K562 (cell line): ENCODE measurements at regions not wholly inside any gene's neighbourhood (a gene's known extent, or its start where the extent isn't known, plus 50 kb on each side); places are given as distances from the start of the nearest gene placed in this dataset.

Experiments
- ATAC-seq: fragments of 200-7000 bp; cut with Tn5 transposase; 3 replicates; pipeline ENCODE4 v1.9.1; 2020; ENCODE audit warnings: moderate library complexity
- BruUV-seq: library from RNA; stranded (reverse); fragments of 400-500 nt; replicated peaks from 2 replicates; lab custom pipeline; 2021; lab: Mats Ljungman, UMichigan
- CTCF ChIA-PET: fragments of 300-600 bp; formaldehyde crosslinking; extraction: SDS; loops from one replicate; lab custom pipeline; 2021; ENCODE audit warnings: low intra/inter-chr PET ratio; lab: Yijun Ruan, JAX
- POLR2A ChIA-PET: fragments of 300-600, 350-650 bp; sonication (Branson Sonifier 250); formaldehyde crosslinking; extraction: SDS; loops from one replicate; lab custom pipeline; 2021; ENCODE audit warnings: antibody characterized with exemption, inconsistent platforms; lab: Yijun Ruan, JAX
- DNase-seq, 4 experiments: peaks; one replicate each; pipeline versions ENCODE4 v3.0.0 to v3.0.0-alpha.2; 2011 to 2018; ENCODE audit warnings: low spot score in 3 of 4, mixed read lengths in 3 of 4; ENCODE audit errors: extremely low read depth in 1 of 4
- FAIRE-seq: peaks from 2 replicates; lab custom pipeline; 2011; peaks lifted over from hg19 to GRCh38; lab: Jason Lieb, UNC
- H2AFZ ChIP-seq: 2 replicates; pipeline ENCODE4 v1.6.0; 2011; ENCODE audit warnings: low read depth, low read length, control low read depth, inconsistent platforms
- H3K27ac ChIP-seq: fragments of 200-600 bp; 3 replicates; pipeline ENCODE4 v1.8.0; 2011; ENCODE audit warnings: low read depth, mild to moderate bottlenecking, control low read depth, inconsistent platforms, low read length, moderate library complexity, mixed read lengths; ENCODE audit errors: extremely low read depth
- H3K27me3 ChIP-seq, 2 experiments: fragments of 300-600 bp in 1 of 2; 2 replicates in 1 of 2; 3 replicates in 1 of 2; pipeline versions ENCODE4 v1.6.0 to v1.8.0; 2011; ENCODE audit warnings: inconsistent platforms in 2 of 2, low read length in 2 of 2, mild to moderate bottlenecking in 1 of 2, mixed read lengths in 1 of 2, moderate library complexity in 1 of 2; ENCODE audit not compliant: control insufficient read depth in 2 of 2, insufficient read depth in 2 of 2
- H3K36me3 ChIP-seq: fragments of 300-600 bp; 3 replicates; pipeline ENCODE4 v1.8.0; 2011; ENCODE audit warnings: mild to moderate bottlenecking, low read length, inconsistent platforms; ENCODE audit not compliant: control insufficient read depth, insufficient read depth
- H3K4me1 ChIP-seq, 2 experiments: fragments of 200-600 bp in 1 of 2; replicated peaks in 1 of 2; 2 replicates in 1 of 2; 3 replicates in 1 of 2; pipeline versions ENCODE4 v1.5.1 to v1.8.0; 2011; ENCODE audit warnings: inconsistent platforms in 2 of 2, low read length in 2 of 2, mild to moderate bottlenecking in 1 of 2, mixed read lengths in 1 of 2, moderate library complexity in 1 of 2; ENCODE audit not compliant: control insufficient read depth in 2 of 2, insufficient read depth in 2 of 2
- H3K4me2 ChIP-seq: 2 replicates; pipeline ENCODE4 v1.6.1; 2011; ENCODE audit warnings: low read length, control low read depth, inconsistent platforms, mixed read lengths; ENCODE audit not compliant: insufficient read depth
- H3K4me3 ChIP-seq: fragments of 200-600 bp; sonication (generic), shearing (Covaris generic); 2 replicates; pipeline ENCODE4 v1.5.1; 2016; ENCODE audit warnings: control low read depth, inconsistent platforms
- H3K79me2 ChIP-seq: fragments of 200-600 bp; 3 replicates; pipeline ENCODE4 v1.8.0; 2011; ENCODE audit warnings: low read length, inconsistent platforms; ENCODE audit not compliant: control insufficient read depth, insufficient read depth
- H3K9ac ChIP-seq, 2 experiments: 2 replicates each; pipeline versions ENCODE4 v1.6.0 to v1.6.1; 2011; ENCODE audit warnings: low read depth in 2 of 2, low read length in 2 of 2, control low read depth in 1 of 2, inconsistent platforms in 1 of 2, mild to moderate bottlenecking in 1 of 2, mixed read lengths in 1 of 2; ENCODE audit not compliant: insufficient read depth in 1 of 2
- H3K9me1 ChIP-seq: one replicate; pipeline ENCODE4 v1.6.0; 2011; ENCODE audit warnings: inconsistent platforms, mild to moderate bottlenecking, low read length, moderate library complexity; ENCODE audit not compliant: control insufficient read depth, insufficient read depth
- H3K9me3 ChIP-seq: replicated peaks from 2 replicates; pipeline ENCODE4 v1.5.1; 2011; ENCODE audit warnings: low read depth, low read length, inconsistent platforms; ENCODE audit not compliant: control insufficient read depth, insufficient read depth
- H4K20me1 ChIP-seq: replicated peaks from 2 replicates; pipeline ENCODE4 v1.6.1; 2011; ENCODE audit warnings: low read length, inconsistent platforms, mixed read lengths; ENCODE audit not compliant: control insufficient read depth, insufficient read depth
- ARNT ChIP-seq, 2 experiments: fragments of 450-650 bp; IDR thresholded peaks; 2 replicates each; pipeline ENCODE4 v1.6.1; 2016; ENCODE audit warnings: mild to moderate bottlenecking in 1 of 2
- EWSR1 ChIP-seq: fragments of 450-650 bp; IDR thresholded peaks from 2 replicates; pipeline ENCODE4 v1.6.1; 2018; ENCODE audit warnings: borderline replicate concordance, mild to moderate bottlenecking, low read depth, moderate library complexity; ENCODE audit not compliant: partially characterized antibody
- GTF2E2 ChIP-seq: fragments of 200-800 bp; sonication (Bioruptor generic); IDR thresholded peaks from 2 replicates; pipeline ENCODE4 v1.6.1; 2016; ENCODE audit warnings: missing genetic modification characterization, missing compliant biosample characterization
- HNRNPK ChIP-seq: fragments of 200-400 bp; formaldehyde crosslinking; IDR thresholded peaks from one replicate; pipeline ENCODE4 v1.6.1; 2018; ENCODE audit warnings: mild to moderate bottlenecking, low read depth, low read length; ENCODE audit not compliant: poor library complexity, severe bottlenecking
- MED1 ChIP-seq: sonication (generic); formaldehyde crosslinking; IDR thresholded peaks from 2 replicates; pipeline ENCODE4 v1.8.1; 2023; ENCODE audit warnings: missing genetic modification reagents, borderline replicate concordance
- MTA1 ChIP-seq: fragments of 450-650 bp; IDR thresholded peaks from 2 replicates; pipeline ENCODE4 v1.6.1; 2017; ENCODE audit warnings: borderline replicate concordance
- NCOR1 ChIP-seq: fragments of 450-650 bp; IDR thresholded peaks from 2 replicates; pipeline ENCODE4 v1.6.1; 2016; ENCODE audit warnings: mild to moderate bottlenecking, moderate library complexity
- NONO ChIP-seq, 2 experiments: fragments of 200-400 bp in 1 of 2; fragments of 450-650 bp in 1 of 2; formaldehyde crosslinking in 1 of 2; IDR thresholded peaks; 2 replicates each; pipeline ENCODE4 v1.6.1; 2017; ENCODE audit warnings: low read depth in 2 of 2, mild to moderate bottlenecking in 2 of 2, moderate library complexity in 2 of 2, low read length in 1 of 2
- POLR2AphosphoS2 ChIP-seq: IDR thresholded peaks from 2 replicates; pipeline ENCODE4 v1.6.1; 2012; ENCODE audit warnings: low read length, improper control_type of control experiment
- RAD21 ChIP-seq, 2 experiments: fragments of 250-450 bp in 1 of 2; fragments of 450-650 bp in 1 of 2; sonication (Bioruptor Pico) in 1 of 2; formaldehyde crosslinking in 1 of 2; IDR thresholded peaks in 1 of 2; conservative IDR thresholded peaks in 1 of 2; 2 replicates each; pipeline versions ENCODE4 v1.4.0 to v1.8.0; 2020 to 2022; ENCODE audit warnings: mild to moderate bottlenecking in 2 of 2, moderate library complexity in 1 of 2
- SMAD4 ChIP-seq: fragments of 250-450 bp; sonication (Bioruptor Pico); conservative IDR thresholded peaks from 2 replicates; pipeline ENCODE4 v1.8.0; 2021; ENCODE audit warnings: inconsistent platforms, mild to moderate bottlenecking, moderate library complexity
- SOX6 ChIP-seq: fragments of 450-650 bp; IDR thresholded peaks from 2 replicates; pipeline ENCODE4 v1.6.1; 2014; ENCODE audit warnings: mild to moderate bottlenecking
- WHSC1 ChIP-seq: IDR thresholded peaks from one replicate; pipeline ENCODE4 v1.6.1; 2012; ENCODE audit warnings: low read length, control low read depth, inconsistent platforms
- ZKSCAN1 ChIP-seq: fragments of 150-350 bp; IDR thresholded peaks from 2 replicates; pipeline ENCODE4 v1.6.1; 2016; ENCODE audit warnings: low read depth, low read length
- WGBS: fragments of 100-300 bp; shearing (Covaris generic); methylation state at CpG from one replicate; pipeline ENCODE4 v1.1.6; 2016; ENCODE audit warnings: low coverage, mixed read lengths; ENCODE audit not compliant: insufficient coverage; ENCODE audit errors: missing lambda C conversion rate; 5-methylcytosine and 5-hydroxymethylcytosine counted together
- in situ Hi-C: fragments of 300-500 bp; cut with MboI; formaldehyde crosslinking; loops from 4 replicates; pipeline ENCODE4 v1.15.0; 2018; ENCODE audit warnings: inconsistent platforms, mixed read lengths
- intact Hi-C: fragments of 100-400 bp; cut with micrococcal nuclease; formaldehyde crosslinking; loops from 2 replicates; pipeline ENCODE4 v1.14.2; 2022
- TF ChIP-seq, protein P1 (sequence below): fragments of 450-650 bp; conservative IDR thresholded peaks from 2 replicates; pipeline ENCODE4 v1.6.1; 2016; ENCODE audit warnings: missing genetic modification characterization, low read depth, mild to moderate bottlenecking, missing compliant biosample characterization, moderate library complexity
- TF ChIP-seq, protein P2 (sequence below): fragments of 250-450 bp; sonication (Bioruptor Pico); IDR thresholded peaks from 2 replicates; pipeline ENCODE4 v1.4.0; 2020; ENCODE audit warnings: mild to moderate bottlenecking, moderate library complexity, borderline replicate concordance
- TF ChIP-seq, protein P3 (sequence below): fragments of 250-450 bp; sonication (Bioruptor Pico); IDR thresholded peaks from 2 replicates; pipeline ENCODE4 v1.8.0; 2022; ENCODE audit warnings: moderate library complexity, mild to moderate bottlenecking, inconsistent platforms
- TF ChIP-seq, protein P4 (sequence below): sonication (generic); formaldehyde crosslinking; IDR thresholded peaks from 2 replicates; pipeline ENCODE4 v1.9.0; 2022; ENCODE audit warnings: mild to moderate bottlenecking, missing genetic modification reagents

DNA sequence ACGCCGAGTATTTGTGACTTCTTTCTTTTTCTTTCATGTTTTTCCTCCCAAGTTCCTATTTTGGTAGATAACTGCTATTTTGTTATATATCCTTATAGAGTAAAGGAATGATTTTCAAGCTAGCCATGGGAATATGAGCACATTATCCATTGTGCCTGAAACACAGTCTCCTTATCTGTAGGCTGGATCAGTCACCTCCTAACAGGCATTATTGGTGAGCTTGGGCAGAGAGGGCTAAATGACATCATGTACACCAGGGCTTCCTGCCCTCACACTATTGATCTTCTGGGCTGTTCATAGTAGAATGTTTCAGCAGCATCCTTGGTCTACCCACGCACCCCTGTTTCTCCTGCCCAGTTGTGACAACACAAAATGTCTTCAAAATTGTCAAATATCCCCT, 88.1 kb upstream of the CTBP2 start:
- ChIA-PET POLR2A (interaction anchor here (0.6 kb wide), 1 partner anchor 160 kb away, joined by 3 read pairs; no protein-coding TSS in a partner anchor), CTCF (no interaction called here)
- H3K4me2 ChIP-seq = no peak overlapping the region
- TF ChIP-seq EWSR1 (no peak), MTA1 (no peak), ZKSCAN1 (no peak), NONO (IDR thresholded peaks at IDR 0.05; ENCODE audit: low read depth in 2 of 2, low read length in 1 of 2) (no peak), ARNT (IDR thresholded peaks at IDR 0.05) (no peak), WHSC1 (no peak), POLR2AphosphoS2 (no peak), HNRNPK (no peak), GTF2E2 (tag) (no peak), SOX6 (no peak), MED1 (CRISPR knock-in tag) (no peak), NCOR1 (no peak), RAD21 (CRISPR knock-in tag; conservative IDR thresholded peaks at IDR 0.05 in 1 of 2, IDR thresholded peaks at IDR 0.05 in 1 of 2) (no peak), SMAD4 (CRISPR knock-in tag) (no peak)
- TF ChIP-seq, protein P1, sequence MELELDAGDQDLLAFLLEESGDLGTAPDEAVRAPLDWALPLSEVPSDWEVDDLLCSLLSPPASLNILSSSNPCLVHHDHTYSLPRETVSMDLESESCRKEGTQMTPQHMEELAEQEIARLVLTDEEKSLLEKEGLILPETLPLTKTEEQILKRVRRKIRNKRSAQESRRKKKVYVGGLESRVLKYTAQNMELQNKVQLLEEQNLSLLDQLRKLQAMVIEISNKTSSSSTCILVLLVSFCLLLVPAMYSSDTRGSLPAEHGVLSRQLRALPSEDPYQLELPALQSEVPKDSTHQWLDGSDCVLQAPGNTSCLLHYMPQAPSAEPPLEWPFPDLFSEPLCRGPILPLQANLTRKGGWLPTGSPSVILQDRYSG (tag) = no peak
- TF ChIP-seq, protein P2, sequence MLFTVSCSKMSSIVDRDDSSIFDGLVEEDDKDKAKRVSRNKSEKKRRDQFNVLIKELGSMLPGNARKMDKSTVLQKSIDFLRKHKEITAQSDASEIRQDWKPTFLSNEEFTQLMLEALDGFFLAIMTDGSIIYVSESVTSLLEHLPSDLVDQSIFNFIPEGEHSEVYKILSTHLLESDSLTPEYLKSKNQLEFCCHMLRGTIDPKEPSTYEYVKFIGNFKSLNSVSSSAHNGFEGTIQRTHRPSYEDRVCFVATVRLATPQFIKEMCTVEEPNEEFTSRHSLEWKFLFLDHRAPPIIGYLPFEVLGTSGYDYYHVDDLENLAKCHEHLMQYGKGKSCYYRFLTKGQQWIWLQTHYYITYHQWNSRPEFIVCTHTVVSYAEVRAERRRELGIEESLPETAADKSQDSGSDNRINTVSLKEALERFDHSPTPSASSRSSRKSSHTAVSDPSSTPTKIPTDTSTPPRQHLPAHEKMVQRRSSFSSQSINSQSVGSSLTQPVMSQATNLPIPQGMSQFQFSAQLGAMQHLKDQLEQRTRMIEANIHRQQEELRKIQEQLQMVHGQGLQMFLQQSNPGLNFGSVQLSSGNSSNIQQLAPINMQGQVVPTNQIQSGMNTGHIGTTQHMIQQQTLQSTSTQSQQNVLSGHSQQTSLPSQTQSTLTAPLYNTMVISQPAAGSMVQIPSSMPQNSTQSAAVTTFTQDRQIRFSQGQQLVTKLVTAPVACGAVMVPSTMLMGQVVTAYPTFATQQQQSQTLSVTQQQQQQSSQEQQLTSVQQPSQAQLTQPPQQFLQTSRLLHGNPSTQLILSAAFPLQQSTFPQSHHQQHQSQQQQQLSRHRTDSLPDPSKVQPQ (CRISPR knock-in tag) = no peak
- TF ChIP-seq, protein P3, sequence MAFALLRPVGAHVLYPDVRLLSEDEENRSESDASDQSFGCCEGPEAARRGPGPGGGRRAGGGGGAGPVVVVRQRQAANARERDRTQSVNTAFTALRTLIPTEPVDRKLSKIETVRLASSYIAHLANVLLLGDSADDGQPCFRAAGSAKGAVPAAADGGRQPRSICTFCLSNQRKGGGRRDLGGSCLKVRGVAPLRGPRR (CRISPR knock-in tag) = no peak
- TF ChIP-seq, protein P4, sequence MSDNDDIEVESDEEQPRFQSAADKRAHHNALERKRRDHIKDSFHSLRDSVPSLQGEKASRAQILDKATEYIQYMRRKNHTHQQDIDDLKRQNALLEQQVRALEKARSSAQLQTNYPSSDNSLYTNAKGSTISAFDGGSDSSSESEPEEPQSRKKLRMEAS = no peak
- in situ Hi-C loops (no loop called here), intact Hi-C loops (no loop called here)
- no peaks in the 10 kb centered on the region for H3K4me1 ChIP-seq
- WGBS = 0% methylated on average over 3 of the region's 3 CpGs
- no TSS peak for BruUV-seq
- H4K20me1 ChIP-seq = no peaks in the 10 kb centered on the region
- no peaks in the 10 kb centered on the region for H3K9me3 ChIP-seq
- no peak overlapping the region for H3K27ac ChIP-seq
- DNase-seq = no peak
- no peaks in the 10 kb centered on the region for H3K79me2 ChIP-seq
- peaks cover 5 to 12% of the 10 kb centered on the region in 2 experiments; a peak in 4 of 5 replicates for H3K27me3 ChIP-seq
- no peak for FAIRE-seq
- no peak overlapping the region for H3K9ac ChIP-seq
- H2AFZ ChIP-seq = no peak overlapping the region
- ATAC-seq = no peak
- no peaks in the 10 kb centered on the region for H3K9me1 ChIP-seq
- no peaks in the 10 kb centered on the region for H3K36me3 ChIP-seq
- no peak overlapping the region for H3K4me3 ChIP-seq
